ENCODE measurements at regions not wholly inside any gene's neighbourhood (a gene's known extent, or its start where the extent isn't known, plus 50 kb on each side); places are given as distances from the start of the nearest gene placed in this dataset.

GRCh38 chr2:200218645-200219044 lies 87.8 kb upstream of the SPATS2L start:
- no peak for DNase-seq (ENCODE audit: low read depth)
- TF ChIP-seq CTCF (conservative IDR thresholded peaks at IDR 0.05; ENCODE audit: low read depth, low read length): no peak
- H3K4me3 ChIP-seq (ENCODE audit: low read depth, low read length): no peak overlapping the region

- no peak for TF ChIP-seq CTCF (conservative IDR thresholded peaks at IDR 0.05; ENCODE audit: low read depth, low read length)
- DNase-seq (ENCODE audit: low read depth): no peak
- H3K4me3 ChIP-seq (ENCODE audit: low read depth, low read length): no peak overlapping the region
Observed at GRCh38 chr2:200219309-200220113, 87.0 kb upstream of the SPATS2L start.

- H3K4me3 ChIP-seq (ENCODE audit: low read depth, low read length): no peak overlapping the region
- no peak for DNase-seq (ENCODE audit: low read depth)
- TF ChIP-seq CTCF (conservative IDR thresholded peaks at IDR 0.05; ENCODE audit: low read depth, low read length): no peak
Observed at GRCh38 chr2:200220251-200220650, 86.2 kb upstream of the SPATS2L start.

- DNase-seq (ENCODE audit: low read depth): no peak
- H3K4me3 ChIP-seq (ENCODE audit: low read depth, low read length): no peak overlapping the region
- TF ChIP-seq CTCF (conservative IDR thresholded peaks at IDR 0.05; ENCODE audit: low read depth, low read length): no peak
Observed at GRCh38 chr2:200221055-200221955, 85.2 kb upstream of the SPATS2L start.

GRCh38 chr2:200222791-200223190 lies 83.7 kb upstream of the SPATS2L start:
- DNase-seq (ENCODE audit: low read depth): no peak
- TF ChIP-seq CTCF (conservative IDR thresholded peaks at IDR 0.05; ENCODE audit: low read depth, low read length): no peak
- no peak overlapping the region for H3K4me3 ChIP-seq (ENCODE audit: low read depth, low read length)

GRCh38 chr2:200223205-200223784 lies 83.2 kb upstream of the SPATS2L start:
- H3K4me3 ChIP-seq (ENCODE audit: low read depth, low read length): no peak overlapping the region
- no peak for TF ChIP-seq CTCF (conservative IDR thresholded peaks at IDR 0.05; ENCODE audit: low read depth, low read length)
- no peak for DNase-seq (ENCODE audit: low read depth)

Data from choroid plexus epithelial cell (primary cell).